Activated B cell treated with CpG ODN at 0.5 μM for 24 hours (primary cell): ENCODE measurements at regions not wholly inside any gene's neighbourhood (a gene's known extent, or its start where the extent isn't known, plus 50 kb on each side); places are given as distances from the start of the nearest gene placed in this dataset.

Source experiments
- ATAC-seq: fragments of 200-7000 bp; cut with Tn5 transposase; one replicate; pipeline ENCODE4 v1.10.0; 2021; ENCODE audit warnings: low read depth, mild to moderate bottlenecking, moderate library complexity
- CTCF ChIA-PET: fragments of 350-600 bp; sonication (Branson Sonifier 250); formaldehyde crosslinking; loops from one replicate; lab custom pipeline; 2021; ENCODE audit warnings: antibody characterized with exemption; lab: Charles Lee
- POLR2A ChIA-PET: fragments of 350-600 bp; sonication (Branson Sonifier 250); formaldehyde crosslinking; loops from one replicate; lab custom pipeline; 2021; ENCODE audit warnings: antibody characterized with exemption; lab: Charles Lee
- DNase-seq: peaks from one replicate; pipeline ENCODE4 v3.0.0; 2022
- H3K27ac Mint-ChIP-seq: one replicate; pipeline ENCODE4 v1.8.0; 2020; ENCODE audit warnings: mixed read lengths
- H3K27me3 Mint-ChIP-seq: one replicate; pipeline ENCODE4 v1.8.0; 2021; ENCODE audit warnings: mixed read lengths
- H3K36me3 Mint-ChIP-seq: one replicate; pipeline ENCODE4 v1.8.0; 2021; ENCODE audit warnings: low read depth, mixed read lengths
- H3K4me1 Mint-ChIP-seq: one replicate; pipeline ENCODE4 v1.8.0; 2021; ENCODE audit warnings: mixed read lengths
- H3K4me3 Mint-ChIP-seq: one replicate; pipeline ENCODE4 v1.8.0; 2020; ENCODE audit warnings: mild to moderate bottlenecking, mixed read lengths
- H3K9me3 Mint-ChIP-seq: one replicate; pipeline ENCODE4 v1.8.0; 2020; ENCODE audit warnings: mixed read lengths
- CTCF ChIP-seq: fragments of 200-600 bp; IDR thresholded peaks from one replicate; pipeline ENCODE4 v1.8.0; 2022; ENCODE audit warnings: antibody characterized with exemption, mild to moderate bottlenecking
- intact Hi-C: fragments of 100-400 bp; cut with micrococcal nuclease; formaldehyde crosslinking; loops from one replicate; pipeline ENCODE4 v1.15.1; 2024

- Mint-ChIP-seq H3K4me1 (no peaks in the 10 kb centered on the region), H3K27ac (no peak overlapping the region), H3K27me3 (no peaks in the 10 kb centered on the region), H3K36me3 (no peaks in the 10 kb centered on the region), H3K9me3 (peaks cover 8% of the 10 kb centered on the region), H3K4me3 (no peak overlapping the region)
- ATAC-seq, result no peak
- ChIA-PET CTCF (no interaction called here), POLR2A (no interaction called here)
- DNase-seq, result no peak
- no peak for TF ChIP-seq CTCF
- intact Hi-C loops, result no loop called here
These were observed 91.7 kb upstream of the SPHKAP start for GRCh38 chr2:228273159-228273558.

- ATAC-seq (no peak), DNase-seq (no peak)
- Mint-ChIP-seq H3K36me3 (no peaks in the 10 kb centered on the region), H3K4me1 (no peaks in the 10 kb centered on the region), H3K4me3 (no peak overlapping the region), H3K27me3 (no peaks in the 10 kb centered on the region), H3K27ac (no peak overlapping the region), H3K9me3 (peaks cover 8% of the 10 kb centered on the region)
- ChIA-PET CTCF (no interaction called here), POLR2A (no interaction called here)
- TF ChIP-seq CTCF, result no peak
- intact Hi-C loops, result no loop called here
These were observed 87.9 kb upstream of the SPHKAP start for GRCh38 chr2:228269351-228269750.

GRCh38 chr2:228268756-228269155 is 87.3 kb upstream of the SPHKAP start:
- peaks cover 7% of the 10 kb centered on the region for H3K9me3 Mint-ChIP-seq
- ChIA-PET CTCF (no interaction called here), POLR2A (no interaction called here)
- no peak overlapping the region for H3K27ac Mint-ChIP-seq
- H3K4me1 Mint-ChIP-seq, result no peaks in the 10 kb centered on the region
- TF ChIP-seq CTCF, result no peak
- H3K27me3 Mint-ChIP-seq, result no peaks in the 10 kb centered on the region
- H3K4me3 Mint-ChIP-seq, result no peak overlapping the region
- intact Hi-C loops, result no loop called here
- H3K36me3 Mint-ChIP-seq, result no peaks in the 10 kb centered on the region
- ATAC-seq (no peak), DNase-seq (no peak)

- DNase-seq (no peak), ATAC-seq (no peak)
- Mint-ChIP-seq H3K4me3 (no peak overlapping the region), H3K9me3 (peaks cover 3% of the 10 kb centered on the region), H3K27ac (no peak overlapping the region), H3K36me3 (no peaks in the 10 kb centered on the region), H3K27me3 (no peaks in the 10 kb centered on the region), H3K4me1 (no peaks in the 10 kb centered on the region)
- intact Hi-C loops, result no loop called here
- POLR2A ChIA-PET, result no interaction called here
- no peak for TF ChIP-seq CTCF
- CTCF ChIA-PET, result no interaction called here
These were observed 86.8 kb upstream of the SPHKAP start for GRCh38 chr2:228268301-228268700.

- no peak for DNase-seq
- no peaks in the 10 kb centered on the region for H3K27me3 Mint-ChIP-seq
- no peaks in the 10 kb centered on the region for H3K4me1 Mint-ChIP-seq
- intact Hi-C loops, result no loop called here
- H3K4me3 Mint-ChIP-seq, result no peak overlapping the region
- H3K27ac Mint-ChIP-seq, result no peak overlapping the region
- POLR2A ChIA-PET, result no interaction called here
- CTCF ChIA-PET, result no interaction called here
- ATAC-seq, result no peak
- no peaks in the 10 kb centered on the region for H3K36me3 Mint-ChIP-seq
- no peak for TF ChIP-seq CTCF
- peaks cover 3% of the 10 kb centered on the region for H3K9me3 Mint-ChIP-seq
These were observed 81.7 kb upstream of the SPHKAP start for GRCh38 chr2:228263156-228263555.
